SK-MEL-5 (cell line): ENCODE measurements at regions not wholly inside any gene's neighbourhood (a gene's known extent, or its start where the extent isn't known, plus 50 kb on each side); places are given as distances from the start of the nearest gene placed in this dataset.

Source experiments
- DNase-seq: peaks from one replicate; pipeline ENCODE4 v3.0.0-alpha.2; 2016; ENCODE audit warnings: low read depth, low spot score
- in situ Hi-C: cut with HindIII; loops from 2 replicates; pipeline ENCODE4 v1.10.0; 2016; ENCODE audit warnings: low sequenced_read_pairs, high pct_unique_total_duplicates, low pct_unique_long_range_greater_than_20kb

DNA sequence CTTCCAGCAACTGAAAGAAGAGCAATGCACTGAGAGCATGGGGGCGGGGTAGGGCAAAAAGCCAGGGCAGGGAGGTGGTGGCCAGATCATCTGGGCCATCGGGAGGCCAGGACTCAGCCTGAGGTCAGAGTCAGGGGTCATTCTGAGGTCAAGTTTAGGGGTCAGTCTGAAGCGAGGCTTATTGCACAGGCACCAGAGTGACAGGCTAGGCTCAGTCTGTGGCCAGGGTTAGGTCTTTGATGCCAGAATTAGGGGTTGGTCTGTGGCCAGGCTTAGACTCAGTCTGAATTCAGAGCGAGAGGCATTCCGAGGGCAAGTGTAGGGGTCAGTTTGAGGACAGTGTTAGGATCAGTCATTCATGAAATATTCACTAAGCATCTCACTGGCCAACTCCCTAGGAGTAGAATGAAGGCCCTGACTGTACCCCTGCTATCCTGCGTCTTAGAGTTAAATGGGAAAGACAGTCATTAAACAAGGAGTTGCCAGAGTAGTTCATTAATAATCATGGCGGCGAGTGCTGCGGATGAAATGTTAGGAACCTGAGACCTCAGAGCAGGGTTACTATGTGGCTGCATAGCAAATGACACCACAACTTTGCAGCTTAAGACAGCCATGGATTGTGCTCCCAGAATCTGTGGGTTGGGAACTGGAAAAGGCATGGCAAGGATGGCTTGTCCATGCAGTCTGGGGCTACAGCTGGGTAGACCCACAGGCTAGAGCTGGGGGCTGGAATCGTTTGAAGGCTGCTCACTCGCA, 198.7 kb downstream of the CYP26B1 start:
- no peak for DNase-seq
- in situ Hi-C loops, result no loop called here

DNA sequence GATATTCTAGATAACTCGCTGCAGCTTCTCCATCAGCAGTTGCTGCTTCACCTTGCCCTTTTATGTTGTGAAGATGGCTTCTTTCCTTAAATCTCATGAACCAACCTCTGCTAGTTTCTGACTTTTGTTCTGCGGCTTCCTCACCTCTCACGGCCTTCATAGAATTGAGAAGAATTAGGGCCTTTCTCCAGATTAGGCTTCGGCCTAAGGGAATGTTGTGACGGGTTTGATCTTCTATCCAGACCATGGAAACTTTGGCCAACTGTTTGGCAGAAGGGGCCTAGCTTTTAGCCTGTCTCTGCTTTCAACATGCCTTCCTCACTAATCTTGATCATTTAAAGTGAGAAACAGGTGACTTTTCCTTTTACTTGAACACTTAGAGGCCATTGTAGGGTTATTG, 199.9 kb downstream of the CYP26B1 start:
- in situ Hi-C loops, result no loop called here

DNA sequence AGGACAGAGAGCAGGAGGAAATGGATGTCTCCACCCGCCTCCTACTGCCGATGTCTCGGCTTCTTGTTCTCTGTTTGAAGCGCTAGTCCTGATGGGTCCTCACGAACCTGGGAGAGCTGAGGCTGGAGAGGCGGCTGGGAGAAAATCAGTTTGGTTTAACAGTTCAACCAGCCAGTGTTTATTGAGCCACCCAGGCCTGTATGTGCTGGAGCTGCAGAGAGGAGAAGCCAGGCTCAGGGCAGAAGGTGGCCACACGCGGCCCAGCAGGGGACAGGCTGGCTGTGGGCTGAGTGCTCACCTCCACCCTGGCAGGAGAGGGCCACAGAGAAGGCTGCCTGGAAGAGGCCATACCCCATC, 202.1 kb downstream of the CYP26B1 start:
- DNase-seq, result no peak
- in situ Hi-C loops, result no loop called here

More for the DNA sequence above, 199.9 kb downstream of the CYP26B1 start:
- no peak for DNase-seq

DNA sequence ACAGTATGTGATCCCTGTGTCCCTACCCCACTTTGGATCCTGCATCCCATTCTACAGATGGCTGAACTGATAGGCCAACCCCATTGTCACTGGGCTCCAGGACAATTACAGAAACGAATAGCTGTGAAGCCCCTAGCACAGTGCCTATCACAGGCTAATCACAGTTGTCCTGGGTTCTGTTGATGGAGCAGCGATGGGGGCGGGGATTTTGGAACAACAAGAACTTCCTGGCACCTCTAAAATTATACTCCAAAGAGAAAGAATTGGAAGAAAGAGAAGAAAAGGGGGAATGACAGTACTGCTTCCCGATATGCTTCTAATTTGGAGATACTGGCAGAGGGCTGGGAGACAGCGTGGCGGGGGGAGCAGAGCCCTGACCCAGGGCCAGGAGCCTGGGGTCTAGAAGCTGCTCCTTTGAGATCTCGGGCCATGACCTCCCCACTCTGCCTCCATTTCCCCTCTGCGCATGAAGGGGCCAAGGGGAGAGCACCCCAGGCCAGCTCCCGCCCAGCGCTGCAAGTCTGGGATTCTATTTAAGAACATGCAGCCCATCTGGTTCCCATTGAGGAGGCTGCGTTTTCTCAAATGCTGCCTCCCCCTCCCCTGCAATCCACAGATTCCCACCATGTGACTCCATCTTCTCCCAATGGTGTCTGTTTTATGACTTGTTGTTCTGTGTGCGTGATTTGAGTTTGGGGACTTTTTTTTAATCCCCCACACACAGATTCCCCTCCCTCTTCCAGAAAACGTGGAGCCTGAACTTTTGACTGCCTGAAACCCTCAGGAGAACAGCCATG, 202.7 kb downstream of the CYP26B1 start:
- in situ Hi-C loops, result no loop called here
- DNase-seq, result no peak

DNA sequence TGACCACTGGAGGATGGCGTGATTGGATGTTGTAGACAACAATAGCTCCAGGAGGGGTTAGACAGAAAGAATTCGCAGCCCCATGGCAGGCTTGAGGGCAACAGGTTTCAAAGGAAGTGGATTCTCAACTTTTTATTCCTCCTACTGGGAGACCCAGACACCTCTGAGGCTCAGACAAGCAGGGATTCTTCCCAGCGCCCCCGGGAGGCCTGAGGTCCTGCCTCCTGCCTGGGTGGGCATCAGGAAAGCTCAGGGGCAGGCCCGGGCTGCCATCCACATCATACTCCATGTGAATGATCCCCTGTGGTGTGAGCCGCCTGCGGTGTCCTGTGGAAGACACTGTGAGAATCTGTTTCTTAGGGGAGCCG, 203.5 kb downstream of the CYP26B1 start:
- no peak for DNase-seq
- in situ Hi-C loops, result no loop called here

DNA sequence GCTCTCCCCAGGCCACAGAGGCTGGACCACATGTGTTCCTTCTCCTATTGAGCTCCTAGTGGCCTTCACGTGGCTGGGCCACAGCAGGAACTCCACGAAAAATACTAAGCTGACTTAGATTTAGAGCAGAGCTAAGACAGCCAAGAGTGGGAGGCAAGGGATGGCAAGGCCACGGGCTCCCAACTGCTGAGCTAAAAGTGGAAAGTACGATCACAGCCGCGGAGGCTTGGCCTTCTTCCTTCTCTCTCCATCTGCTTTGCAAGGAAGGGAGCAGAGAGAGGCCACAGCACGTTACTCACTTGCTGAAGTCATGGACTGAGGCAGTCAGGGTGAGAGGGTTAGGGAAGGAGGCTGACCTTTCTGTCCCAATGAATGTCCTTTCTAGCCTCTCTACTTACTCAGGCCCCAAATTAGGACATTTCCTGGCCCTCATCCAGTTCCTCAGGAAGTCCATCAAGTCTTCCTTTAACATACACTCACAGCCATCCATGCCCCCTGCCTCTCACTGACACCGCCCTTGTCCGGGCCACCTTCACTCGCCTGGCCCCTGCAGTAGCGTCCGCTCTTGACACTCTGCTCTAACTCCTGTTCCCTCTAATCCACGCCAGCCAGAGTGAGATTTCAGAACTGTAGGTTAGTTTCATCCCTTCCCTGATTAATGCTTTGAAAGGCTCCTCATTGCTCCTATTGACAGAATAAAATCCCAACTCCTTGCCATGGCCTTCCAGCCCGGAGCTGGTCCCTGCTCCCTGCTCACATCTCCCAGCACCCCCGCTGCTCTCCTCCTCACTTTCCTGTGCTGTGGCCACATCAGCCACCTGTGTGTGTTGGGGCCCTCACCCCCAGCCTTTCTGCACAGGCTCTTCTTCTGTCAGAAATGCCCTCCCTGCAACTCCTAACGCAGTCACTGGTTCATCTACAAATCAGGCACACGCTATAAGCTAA, 204.2 kb downstream of the CYP26B1 start:
- no peak for DNase-seq
- in situ Hi-C loops, result no loop called here

DNA sequence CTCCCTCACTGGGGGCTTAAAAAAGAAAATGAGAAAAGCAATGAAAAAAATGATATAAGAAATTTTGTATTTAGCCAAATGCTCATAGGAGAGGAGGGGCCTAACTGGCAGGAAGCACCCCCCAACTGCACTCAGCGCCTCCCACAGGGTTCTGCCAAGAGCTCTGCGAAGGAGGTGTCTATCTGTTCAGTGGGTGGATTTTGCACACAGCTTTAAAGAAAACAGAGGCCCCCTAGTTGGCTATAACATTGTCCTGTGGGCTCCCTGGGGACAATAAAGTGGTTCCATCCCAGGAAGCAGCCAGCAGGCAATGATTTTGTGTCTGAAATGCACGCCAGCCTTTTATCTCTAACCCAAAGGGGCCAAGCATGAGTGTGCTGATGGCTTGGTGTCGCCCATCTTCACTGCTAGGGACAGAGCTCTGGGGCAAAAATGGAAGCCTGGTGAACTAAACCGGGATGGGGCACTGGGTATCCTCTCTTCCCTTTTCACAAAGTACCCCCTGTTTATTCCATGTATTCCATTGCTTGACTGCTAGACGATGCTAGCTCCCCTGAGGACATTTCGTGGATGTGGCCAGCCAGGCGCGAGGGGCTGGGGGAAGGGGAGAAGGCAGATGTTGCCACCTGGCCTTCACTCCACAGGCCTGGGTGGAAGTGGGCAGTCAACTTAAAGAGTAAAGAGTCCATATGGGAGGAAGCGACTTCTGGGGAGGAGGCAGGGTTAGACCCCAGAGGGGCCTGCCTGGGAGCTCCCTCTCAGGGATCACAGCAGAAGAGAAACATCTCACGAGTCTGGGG, 205.7 kb downstream of the CYP26B1 start:
- DNase-seq, result no peak
- in situ Hi-C loops, result no loop called here

DNA sequence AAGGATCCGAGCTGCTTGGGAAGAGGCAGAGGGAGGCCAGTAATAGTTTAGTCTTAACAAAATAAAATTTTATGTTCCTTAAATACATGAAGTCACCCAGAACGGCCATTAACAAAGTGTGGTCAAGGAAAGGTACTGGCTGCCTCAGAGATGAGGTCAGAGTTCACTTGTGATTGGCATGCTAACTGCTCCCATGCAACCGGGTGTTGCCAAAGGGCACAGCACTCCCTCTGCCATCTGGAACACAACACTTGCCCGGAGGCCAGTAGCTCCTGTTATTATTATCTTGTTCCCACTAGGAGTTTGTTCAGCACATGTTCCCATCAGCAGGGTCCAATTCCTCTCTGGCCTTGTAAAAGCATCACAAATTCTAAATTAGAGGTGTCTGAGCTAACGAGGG, 207.0 kb downstream of the CYP26B1 start:
- in situ Hi-C loops, result no loop called here
- DNase-seq, result no peak

DNA sequence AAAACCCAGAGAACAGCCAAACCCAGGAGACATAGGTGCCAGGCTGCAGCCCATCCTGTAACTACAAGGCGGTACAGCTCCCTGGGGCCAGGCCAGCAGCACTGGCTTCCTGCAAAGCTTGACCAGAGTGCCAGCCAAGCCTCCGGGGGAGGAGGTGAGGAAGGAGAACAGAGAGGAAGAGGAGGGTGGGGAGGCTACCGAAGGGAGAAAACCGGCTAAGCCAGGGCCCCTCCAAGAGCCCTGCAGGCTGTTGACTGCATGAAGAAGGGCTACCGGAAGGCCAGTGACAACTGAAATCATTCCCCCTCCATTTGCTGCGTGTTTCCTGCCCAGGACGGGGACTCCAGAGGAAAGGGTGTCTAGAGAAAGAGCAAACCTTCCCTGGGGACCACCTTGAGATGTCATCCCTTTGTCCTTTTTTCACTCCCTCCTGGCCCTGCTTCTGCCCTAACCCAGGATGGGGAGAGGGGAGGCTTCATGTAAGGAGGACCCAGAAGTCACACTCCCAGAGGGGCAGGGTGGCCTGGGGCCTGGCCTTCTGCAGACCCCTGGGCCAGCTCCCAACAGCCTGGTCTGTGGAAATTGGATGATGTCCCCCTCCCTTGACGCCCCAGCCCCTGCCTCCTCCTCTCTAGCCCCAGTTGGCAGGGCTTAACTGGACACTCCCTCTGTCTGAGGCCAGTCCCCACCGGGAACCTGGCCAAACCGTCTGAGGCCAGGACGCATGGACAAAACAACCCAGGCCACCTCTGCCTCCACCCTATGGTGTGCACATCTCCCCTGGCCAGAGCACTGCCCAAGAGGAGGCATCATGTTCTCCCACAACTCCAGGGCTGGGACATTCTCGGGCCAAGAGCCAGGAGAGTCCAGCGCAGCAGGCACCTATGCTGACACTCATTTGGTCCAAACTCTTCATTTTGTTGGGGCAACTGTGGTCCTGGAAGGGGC, 207.8 kb downstream of the CYP26B1 start:
- DNase-seq, result no peak
- in situ Hi-C loops, result no loop called here

DNA sequence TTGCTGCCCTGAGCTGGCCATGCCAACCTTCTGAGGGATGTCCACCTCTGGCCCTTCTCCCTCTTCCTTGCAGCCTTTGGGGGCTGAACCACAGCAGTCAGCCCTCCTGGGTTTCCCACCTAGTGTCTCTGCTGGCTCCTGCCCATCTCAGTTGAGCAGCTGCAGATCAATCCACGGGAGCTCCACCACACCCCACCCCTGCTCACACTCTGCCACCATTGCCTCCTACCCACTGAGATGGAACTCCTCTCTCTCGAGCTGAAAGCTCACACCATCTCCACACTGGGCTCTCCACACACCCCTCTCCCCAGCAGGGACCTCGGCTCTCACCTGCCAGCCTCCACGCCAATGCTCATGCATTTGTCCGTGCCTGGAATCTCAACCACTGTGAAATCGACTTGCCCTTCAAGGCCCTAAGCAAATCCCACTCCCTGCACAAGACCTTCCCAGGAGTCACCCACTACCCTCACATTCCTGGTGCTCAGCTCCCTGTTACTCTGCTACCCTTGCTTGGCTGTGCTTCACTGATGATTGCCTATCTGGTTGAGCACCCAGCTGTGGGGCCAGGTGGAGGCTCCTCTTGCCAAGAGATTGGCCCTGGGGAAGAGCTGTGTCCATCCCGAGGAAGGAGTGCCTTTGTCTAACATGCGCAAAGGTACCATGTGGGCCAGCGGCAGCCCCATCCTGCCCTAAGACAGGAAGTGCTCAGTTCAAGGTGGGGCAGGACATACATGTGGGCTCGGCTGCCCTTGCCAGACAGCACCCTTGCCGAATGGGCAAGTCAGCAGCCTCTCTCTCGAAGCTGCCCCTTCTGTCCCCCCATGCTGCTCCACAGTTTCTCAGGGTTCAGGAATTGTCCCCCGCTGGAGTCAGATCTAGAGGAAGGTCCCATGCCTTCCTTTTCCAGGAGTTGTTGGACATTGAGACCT, 208.7 kb downstream of the CYP26B1 start:
- no peak for DNase-seq
- in situ Hi-C loops, result no loop called here

DNA sequence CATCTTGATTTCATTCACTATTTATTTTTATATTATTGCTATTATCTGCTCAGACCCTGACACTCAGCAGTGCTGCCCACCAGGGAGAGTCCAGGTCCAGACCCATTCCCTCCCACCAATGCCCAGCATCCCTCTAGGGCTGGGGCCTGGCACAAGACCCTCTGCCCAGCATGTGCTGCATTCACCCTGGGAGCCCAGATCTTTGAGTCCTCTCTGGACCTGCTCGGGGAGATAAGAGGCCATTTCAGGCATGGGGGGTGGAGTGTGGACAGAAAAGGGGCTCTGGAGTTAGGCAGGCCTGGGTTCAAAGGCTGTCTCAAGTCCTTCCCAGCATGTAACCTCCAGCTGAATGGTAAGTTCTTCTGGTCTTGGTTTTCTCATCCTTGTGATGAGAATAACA, 209.6 kb downstream of the CYP26B1 start:
- in situ Hi-C loops, result no loop called here
- DNase-seq, result no peak

DNA sequence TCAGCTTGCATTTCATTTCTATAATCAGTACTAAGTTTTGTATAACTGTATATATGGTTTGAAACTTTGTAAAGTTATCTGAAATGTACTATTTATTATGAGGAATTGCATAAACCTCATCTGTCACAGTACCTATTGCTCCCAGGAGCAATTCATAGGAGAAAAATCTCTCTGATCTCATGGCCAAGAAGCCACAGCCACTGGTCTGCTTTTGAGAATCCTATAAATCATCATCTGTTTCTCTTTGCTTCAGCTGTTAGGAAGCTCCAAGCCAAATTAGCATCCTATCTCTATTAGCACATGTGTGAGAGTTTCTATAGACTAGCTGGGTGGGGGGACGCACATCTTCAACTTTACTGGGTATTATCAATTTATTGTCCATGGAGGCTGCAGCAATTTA, 210.3 kb downstream of the CYP26B1 start:
- no peak for DNase-seq
- in situ Hi-C loops, result no loop called here

DNA sequence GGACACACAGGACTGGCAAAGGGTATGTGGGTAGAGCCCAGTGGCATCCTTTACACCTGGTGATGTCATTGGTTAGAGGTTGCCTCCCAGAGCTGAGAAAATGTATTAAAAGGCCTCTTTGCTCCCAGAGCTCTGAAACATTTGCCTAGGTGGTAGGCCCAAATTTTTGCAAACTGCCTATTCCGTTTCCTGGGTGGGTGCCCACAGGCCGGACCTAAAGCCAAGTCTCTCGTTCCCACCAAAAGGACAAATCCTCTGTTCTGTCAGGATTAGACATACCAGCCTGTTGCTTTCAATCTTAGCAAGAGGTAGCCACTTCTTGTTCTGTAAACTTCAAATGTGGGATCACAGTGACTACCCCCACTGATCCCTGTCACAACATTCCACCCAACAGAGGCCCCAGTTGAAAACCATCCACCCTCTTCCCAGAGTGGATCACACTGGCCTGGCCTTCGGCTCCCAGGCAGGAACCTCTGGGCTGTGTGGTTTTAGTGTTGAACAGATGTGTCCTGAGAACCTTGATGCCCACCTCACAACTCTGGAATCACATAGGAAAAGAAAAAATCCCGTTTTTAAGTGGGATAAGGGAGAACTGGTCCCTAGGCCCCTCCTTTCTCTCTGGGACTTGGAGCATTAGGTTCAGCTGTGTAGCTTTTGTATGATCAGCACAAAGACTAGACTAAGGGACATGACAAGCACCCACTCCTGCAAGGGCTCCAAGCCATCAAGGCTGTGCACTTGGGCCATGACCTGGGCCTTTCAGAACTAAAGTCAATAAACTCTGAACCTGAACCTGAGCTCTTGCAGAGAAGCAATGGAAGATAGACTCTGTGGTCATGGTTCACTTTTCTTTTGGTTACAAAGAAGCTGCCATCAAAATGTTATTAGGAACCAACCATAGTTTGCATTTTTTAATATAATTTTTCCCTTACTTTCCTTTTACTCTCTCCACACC, 211.3 kb downstream of the CYP26B1 start:
- DNase-seq, result no peak
- in situ Hi-C loops, result no loop called here

DNA sequence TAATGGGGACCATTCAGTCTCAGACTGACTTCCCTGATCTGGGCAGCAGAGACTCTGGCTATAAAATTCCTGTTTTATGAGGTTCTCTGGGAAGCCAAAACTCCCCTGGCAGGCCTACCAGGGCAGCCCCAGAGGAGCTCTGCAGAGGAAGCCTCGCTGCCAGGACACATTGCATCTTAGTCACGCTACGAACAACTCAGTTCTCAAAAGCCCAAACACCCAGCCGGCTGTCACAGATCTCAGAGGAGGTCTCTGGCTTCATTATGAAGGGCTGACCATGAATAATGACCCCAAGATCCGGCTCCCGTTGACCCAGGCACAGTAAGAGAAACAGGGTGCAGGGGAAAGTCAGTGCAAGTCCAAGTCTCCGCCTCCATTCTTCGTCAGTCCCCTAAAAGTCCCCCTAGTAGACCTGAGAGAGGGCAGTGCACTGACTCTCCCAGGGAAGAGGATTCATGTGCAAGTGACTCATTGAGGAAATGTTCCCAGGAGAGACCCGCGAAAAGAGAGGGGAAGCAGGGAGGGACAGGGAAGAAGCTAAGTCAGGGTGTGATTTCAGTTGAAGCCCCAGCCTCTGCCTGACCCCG, 212.3 kb downstream of the CYP26B1 start:
- no peak for DNase-seq
- in situ Hi-C loops, result no loop called here
